A172 (cell line): ENCODE measurements at regions not wholly inside any gene's neighbourhood (a gene's known extent, or its start where the extent isn't known, plus 50 kb on each side); places are given as distances from the start of the nearest gene placed in this dataset.
A peak's percentile ranks its signal among the peaks of the same experiment; 100 is the strongest.
"Not testable (repeated sequence)": the region's sequence is repeated elsewhere in the genome, so short reads cannot be mapped to it uniquely, and the experiment has no call there.

ENCODE experiments used
- DNase-seq: peaks from one replicate; pipeline ENCODE4 v3.0.0-alpha.2; 2015; ENCODE audit warnings: low spot score

DNA sequence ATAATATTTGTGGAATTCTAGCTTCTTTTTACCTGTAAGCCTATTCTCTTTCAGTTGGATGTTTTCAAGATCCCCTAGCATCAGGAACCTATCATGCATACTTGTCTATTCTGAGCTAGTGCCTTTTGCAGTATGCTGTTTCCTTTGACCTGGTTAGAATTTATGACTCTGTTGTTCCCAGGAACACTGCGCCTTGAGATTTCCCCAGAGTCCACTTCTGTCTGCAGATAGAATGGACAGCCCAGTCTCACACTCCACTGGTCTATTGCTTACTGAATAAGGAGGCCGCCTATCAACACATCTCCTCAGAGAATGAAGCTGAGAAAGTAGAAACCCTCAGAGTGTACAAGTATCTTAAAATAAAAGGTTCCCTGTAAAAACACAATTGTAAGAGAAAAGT is 465.1 kb upstream of the GALNTL6 start:
- no peak for DNase-seq

DNA sequence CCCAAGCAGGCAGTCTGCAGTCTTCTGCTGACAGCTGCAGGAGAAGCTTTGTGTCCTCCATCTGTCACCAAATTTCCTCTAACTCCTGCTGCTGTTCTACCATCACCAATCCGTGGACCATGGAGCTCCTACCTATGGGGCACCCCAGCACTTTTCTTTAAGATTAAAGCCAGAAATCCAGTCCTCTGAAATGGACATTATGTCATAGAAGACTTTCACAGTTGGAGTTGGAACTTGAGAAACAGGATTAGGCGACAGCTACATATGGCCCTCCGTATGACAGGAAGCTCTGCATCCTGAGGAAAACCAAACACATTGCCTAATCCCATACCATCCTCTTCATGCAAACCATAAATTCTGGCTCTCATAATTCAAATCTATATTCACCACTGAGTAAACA is 470.6 kb upstream of the GALNTL6 start:
- no peak for DNase-seq

DNA sequence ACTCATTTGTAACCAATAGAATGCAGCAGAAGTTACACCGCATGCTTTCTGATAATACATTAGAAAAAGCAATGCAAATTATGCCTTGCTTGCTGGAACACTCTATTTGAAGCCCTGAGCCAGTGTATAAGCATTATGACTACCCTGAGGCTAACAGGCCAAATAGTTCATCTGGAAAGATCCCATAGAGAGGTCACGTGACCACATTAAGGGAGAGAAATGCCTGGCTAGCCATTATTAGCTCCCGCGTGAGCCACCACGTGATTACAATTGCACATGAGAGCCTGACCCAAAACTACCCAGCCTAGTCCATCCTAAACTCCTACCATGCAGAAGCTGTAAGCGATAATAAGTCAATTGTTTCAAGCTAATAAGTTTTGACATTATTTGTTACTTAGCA is 472.9 kb upstream of the GALNTL6 start:
- DNase-seq: no peak

- DNase-seq: no peak
Observed at GRCh38 chr4:171334549-171334948, 478.7 kb upstream of the GALNTL6 start.

DNA sequence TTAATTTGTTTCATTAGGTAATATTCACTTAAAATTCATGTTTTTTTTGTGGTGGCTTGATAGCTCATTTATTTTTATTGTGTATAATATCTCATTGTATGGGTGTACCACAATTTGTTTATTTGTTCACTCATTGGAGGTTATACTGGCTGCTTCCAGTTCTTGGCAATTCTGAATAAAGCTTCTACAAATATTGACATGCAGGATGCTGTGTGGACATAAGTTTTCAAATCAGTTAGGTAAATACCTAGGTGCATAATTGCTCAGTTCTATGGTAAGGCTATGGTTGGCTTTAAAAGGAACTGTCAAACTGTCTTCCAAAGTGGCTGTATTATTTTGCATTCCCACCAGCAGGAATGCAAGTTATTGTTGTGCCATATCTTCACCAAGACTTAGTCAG is 504.5 kb upstream of the GALNTL6 start:
- no peak for DNase-seq

DNA sequence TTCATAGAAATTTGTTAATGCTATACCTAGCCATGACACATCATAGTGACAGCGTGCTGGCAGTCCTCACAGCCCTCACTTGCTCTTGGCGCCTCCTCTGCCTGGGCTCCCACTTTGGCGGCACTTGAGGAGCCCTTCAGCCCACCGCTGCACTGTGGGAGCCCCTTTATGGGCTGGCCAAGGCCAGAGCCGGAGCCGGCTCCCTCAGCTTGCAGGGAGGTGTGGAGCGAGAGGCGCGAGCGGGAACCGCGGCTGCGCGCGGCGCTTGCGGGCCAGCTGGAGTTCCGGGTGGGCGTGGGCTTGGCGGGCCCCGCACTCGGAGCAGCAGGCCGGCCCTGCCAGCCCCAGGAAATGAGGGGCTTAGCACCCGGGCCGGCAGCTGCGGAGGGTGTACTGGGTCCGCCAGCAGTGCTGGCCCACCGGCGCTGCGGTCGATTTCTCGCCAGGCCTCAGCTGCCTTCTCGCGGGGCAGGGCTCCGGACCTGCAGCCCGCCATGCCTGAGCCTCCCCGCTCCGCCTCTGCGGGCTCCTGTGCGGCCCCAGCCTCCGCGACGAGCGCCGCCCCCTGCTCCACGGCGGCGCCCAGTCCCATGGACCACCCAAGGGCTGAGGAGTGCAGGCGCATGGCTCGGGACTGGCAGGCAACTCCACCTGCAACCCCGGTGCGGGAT is 515.0 kb upstream of the GALNTL6 start:
- DNase-seq: not testable (repeated sequence)

- DNase-seq: no peak
Observed at GRCh38 chr4:171288816-171289432, 524.3 kb upstream of the GALNTL6 start.

GRCh38 chr4:171281359-171281758 is 531.8 kb upstream of the GALNTL6 start:
- no peak for DNase-seq

GRCh38 chr4:171279131-171279530 is 534.1 kb upstream of the GALNTL6 start:
- DNase-seq: no peak

GRCh38 chr4:171266671-171267070 is 546.5 kb upstream of the GALNTL6 start:
- DNase-seq: peak; percentile 1

DNA sequence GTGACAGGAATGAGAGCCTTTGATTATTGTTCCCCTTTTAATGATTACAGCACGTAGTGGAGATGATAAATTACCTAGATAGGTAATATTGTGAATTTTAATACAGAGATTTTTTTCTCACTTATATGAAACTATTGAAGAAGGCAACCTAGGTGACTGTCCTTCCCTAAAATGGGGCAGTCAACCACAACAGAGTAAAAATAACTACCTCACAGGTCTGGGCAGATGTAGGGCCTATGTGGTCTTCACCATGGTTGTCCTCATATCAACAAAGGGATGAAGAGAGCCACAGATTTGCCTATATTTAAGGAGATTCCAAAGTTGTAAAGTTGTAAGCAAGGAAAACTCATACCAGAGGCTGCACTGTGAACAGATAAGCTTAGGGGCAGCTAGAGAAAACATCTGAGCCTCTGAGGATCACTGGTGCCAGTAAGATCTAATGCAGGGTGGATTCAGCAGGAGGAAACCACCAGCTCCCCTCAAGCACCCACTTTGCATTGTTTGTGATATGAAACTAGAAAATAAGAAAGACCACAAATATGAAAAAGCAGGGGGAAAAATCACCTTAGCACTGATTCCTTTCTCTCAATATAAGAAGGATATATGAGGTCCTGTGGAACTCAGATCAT is 547.9 kb upstream of the GALNTL6 start:
- no peak for DNase-seq

- DNase-seq: no peak
Observed at GRCh38 chr4:171256223-171256622, 557.0 kb upstream of the GALNTL6 start.

- DNase-seq: no peak
Observed at GRCh38 chr4:171246948-171247347, 566.3 kb upstream of the GALNTL6 start.

DNA sequence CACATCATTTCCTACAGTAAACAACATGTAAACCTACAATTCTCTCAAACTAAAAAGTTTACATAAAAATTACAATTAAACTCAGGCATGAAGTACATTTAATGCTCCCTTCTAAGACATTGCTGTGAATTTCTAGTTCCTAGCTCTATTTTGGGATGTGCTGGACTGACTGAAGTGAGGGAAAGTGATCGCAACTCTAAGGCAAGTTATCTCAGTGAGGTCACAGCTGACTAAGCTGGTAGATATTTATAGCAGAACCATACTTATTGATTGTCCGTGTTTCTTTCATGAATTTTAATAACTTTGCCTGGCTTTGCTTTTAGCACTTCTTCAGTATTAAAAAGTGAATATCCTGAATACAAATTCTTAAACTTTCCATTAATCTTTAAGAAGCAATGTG is 570.4 kb upstream of the GALNTL6 start:
- DNase-seq: no peak

DNA sequence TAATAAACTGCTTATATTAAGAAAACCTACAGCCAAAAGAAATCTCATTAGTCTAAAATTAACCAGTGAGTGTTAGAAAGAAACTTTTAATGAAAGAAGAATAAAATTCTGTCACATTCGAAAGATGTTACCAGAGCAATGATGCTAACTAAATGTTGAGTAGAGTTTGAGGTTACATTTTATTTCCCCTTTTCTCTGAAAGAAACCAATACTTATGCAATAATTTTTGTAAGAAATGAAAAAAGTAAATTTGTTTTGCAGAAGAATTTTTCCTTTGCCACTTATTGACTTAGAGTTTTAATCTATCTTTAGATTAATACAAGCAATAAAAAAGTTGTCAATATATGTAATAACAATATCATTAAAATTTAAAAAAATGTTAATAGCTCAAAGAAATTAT is 574.0 kb upstream of the GALNTL6 start:
- DNase-seq: no peak

DNA sequence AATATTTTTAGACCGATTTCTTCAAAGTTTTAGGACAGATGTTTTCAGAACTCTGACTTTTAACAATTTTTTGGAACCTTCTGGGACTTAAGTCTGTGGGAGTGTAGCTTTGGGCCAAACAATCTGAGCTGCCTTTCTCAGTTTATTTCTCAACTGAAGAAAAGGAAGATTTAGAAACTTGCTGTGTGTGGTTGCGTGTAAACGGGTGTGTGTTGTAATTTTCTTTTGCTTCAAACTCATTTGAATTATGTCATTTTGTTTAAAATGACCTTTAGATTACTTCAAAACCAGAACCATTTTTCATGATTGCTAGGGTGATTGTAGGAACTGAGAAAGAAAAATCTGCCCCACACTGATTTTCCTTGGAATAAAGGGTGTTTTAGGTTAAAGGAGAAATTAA is 577.7 kb upstream of the GALNTL6 start:
- no peak for DNase-seq

GRCh38 chr4:171229354-171229753 is 583.9 kb upstream of the GALNTL6 start:
- not testable (repeated sequence) for DNase-seq

DNA sequence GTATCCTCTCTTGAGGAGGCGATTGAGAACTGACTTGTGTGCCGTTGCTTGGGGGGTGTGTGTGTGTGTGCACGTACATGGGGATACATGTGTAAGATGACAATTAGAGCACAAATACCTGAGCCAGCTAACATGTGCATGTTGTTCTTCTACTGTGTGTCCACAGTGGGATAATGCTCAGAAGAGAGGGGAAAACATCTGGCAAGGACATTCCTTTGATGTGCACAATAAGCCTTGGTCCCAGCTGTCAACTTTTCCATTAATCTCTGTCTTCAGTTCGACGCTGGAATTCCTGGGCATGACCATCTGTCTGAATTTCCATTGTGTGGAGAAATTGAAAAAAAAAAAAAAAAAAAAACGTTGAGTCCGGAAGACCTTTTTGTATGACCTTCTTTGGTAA is 592.0 kb upstream of the GALNTL6 start:
- no peak for DNase-seq

- peak; percentile 69 for DNase-seq
Observed at GRCh38 chr4:171203425-171203824, 609.8 kb upstream of the GALNTL6 start.

GRCh38 chr4:171202908-171203307 is 610.3 kb upstream of the GALNTL6 start:
- no peak for DNase-seq

DNA sequence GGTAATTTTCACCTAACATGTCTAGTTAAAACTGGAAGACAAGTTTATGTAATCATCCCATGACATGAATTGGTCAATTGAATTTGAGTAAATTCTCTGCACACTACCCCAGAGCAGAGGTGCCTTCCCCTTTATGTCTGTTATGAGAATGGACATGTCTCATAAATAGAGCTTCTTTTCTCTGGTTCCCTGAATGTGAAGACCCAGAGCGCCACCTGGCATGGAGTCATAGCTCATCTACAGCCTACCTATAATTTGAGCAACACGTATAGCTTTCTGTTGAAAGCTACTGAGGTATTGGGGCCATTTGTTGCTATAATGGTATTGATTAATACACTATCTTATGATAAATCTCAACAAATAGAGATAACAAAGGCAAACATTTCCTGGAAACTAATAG is 626.5 kb upstream of the GALNTL6 start:
- no peak for DNase-seq

- no peak for DNase-seq
Observed at GRCh38 chr4:171181090-171181489, 632.1 kb upstream of the GALNTL6 start.

- DNase-seq: no peak
Observed at GRCh38 chr4:171170671-171171070, 642.5 kb upstream of the GALNTL6 start.
